Fibroblast of lung (primary cell): ENCODE measurements at regions not wholly inside any gene's neighbourhood (a gene's known extent, or its start where the extent isn't known, plus 50 kb on each side); places are given as distances from the start of the nearest gene placed in this dataset.

ENCODE experiments used
- DNase-seq, 2 donors: peaks; one replicate each; pipeline versions ENCODE4 v3.0.0 to v3.0.0-alpha.2; 2010; ENCODE audit warnings: low read depth in 2 of 2
- H2AFZ ChIP-seq: 2 replicates; pipeline ENCODE4 v1.5.1; 2012; ENCODE audit warnings: low read length, control low read depth, inconsistent platforms
- H3K27ac ChIP-seq: 2 replicates; pipeline ENCODE4 v1.5.1; 2011; ENCODE audit warnings: low read length, control low read depth; ENCODE audit not compliant: insufficient read depth
- H3K27me3 ChIP-seq: 2 replicates; pipeline ENCODE4 v1.5.1; 2011; ENCODE audit warnings: mild to moderate bottlenecking, low read length; ENCODE audit not compliant: control insufficient read depth, insufficient read depth
- H3K36me3 ChIP-seq: 2 replicates; pipeline ENCODE4 v1.5.1; 2011; ENCODE audit warnings: low read length; ENCODE audit not compliant: control insufficient read depth, insufficient read depth
- H3K4me1 ChIP-seq: 2 replicates; pipeline ENCODE4 v1.5.1; 2011; ENCODE audit warnings: low read length; ENCODE audit not compliant: control insufficient read depth, insufficient read depth; ENCODE audit errors: extremely low read depth
- H3K4me2 ChIP-seq: 2 replicates; pipeline ENCODE4 v1.5.1; 2011; ENCODE audit warnings: low read length, control low read depth; ENCODE audit not compliant: insufficient read depth; ENCODE audit errors: extremely low read depth
- H3K4me3 ChIP-seq, 4 experiments: fragments of 200-600 bp in 1 of 4; sonication (generic) in 1 of 4; replicated peaks in 1 of 4; 2 replicates each; pipeline ENCODE4 v1.5.1; 2011 to 2016; ENCODE audit warnings: low read length in 4 of 4, low read depth in 3 of 4, mild to moderate bottlenecking in 3 of 4, control low read depth in 2 of 4, inconsistent platforms in 1 of 4, mixed read lengths in 1 of 4; ENCODE audit not compliant: insufficient read depth in 1 of 4; ENCODE audit errors: control extremely low read depth in 1 of 4
- H3K79me2 ChIP-seq: 2 replicates; pipeline ENCODE4 v1.5.1; 2012; ENCODE audit warnings: mild to moderate bottlenecking, low read length, inconsistent platforms; ENCODE audit not compliant: control insufficient read depth, insufficient read depth
- H3K9ac ChIP-seq: 2 replicates; pipeline ENCODE4 v1.5.1; 2011; ENCODE audit warnings: mild to moderate bottlenecking, low read length, control low read depth; ENCODE audit not compliant: insufficient read depth
- H3K9me3 ChIP-seq: 2 replicates; pipeline ENCODE4 v1.5.1; 2012; ENCODE audit warnings: low read depth, low read length; ENCODE audit not compliant: control insufficient read depth, insufficient read depth
- H4K20me1 ChIP-seq: 2 replicates; pipeline ENCODE4 v1.5.1; 2011; ENCODE audit warnings: low read length; ENCODE audit not compliant: control insufficient read depth, insufficient read depth; ENCODE audit errors: extremely low read depth
- CTCF ChIP-seq, 2 donors: IDR thresholded peaks in 1 of 2; conservative IDR thresholded peaks in 1 of 2; 1 replicate in 1 of 2; 2 replicates in 1 of 2; pipeline ENCODE4 v1.5.1; 2011 to 2012; ENCODE audit warnings: low read length in 2 of 2, control low read depth in 1 of 2, inconsistent platforms in 1 of 2, low read depth in 1 of 2, mild to moderate bottlenecking in 1 of 2
- EZH2 ChIP-seq: IDR thresholded peaks from 2 replicates; pipeline ENCODE4 v1.5.1; 2012; ENCODE audit warnings: low read length, control low read depth, mild to moderate bottlenecking; ENCODE audit errors: missing control alignments

GRCh38 chr6:139641376-139641775 is 266.9 kb upstream of the CITED2 start:
- Histone ChIP-seq H3K9me3 (no peaks in the 10 kb centered on the region), H3K4me3 (no peak overlapping the region), H3K79me2 (no peaks in the 10 kb centered on the region), H3K27ac (no peak overlapping the region), H3K4me1 (no peaks in the 10 kb centered on the region), H3K4me2 (no peak overlapping the region), H4K20me1 (no peaks in the 10 kb centered on the region), H3K9ac (no peak overlapping the region), H3K36me3 (no peaks in the 10 kb centered on the region), H3K27me3 (no peaks in the 10 kb centered on the region), H2AFZ (no peak overlapping the region)
- TF ChIP-seq EZH2 = no peak
- TF ChIP-seq CTCF (conservative IDR thresholded peaks at IDR 0.05 in 1 of 2, IDR thresholded peaks at IDR 0.05 in 1 of 2; ENCODE audit: low read depth in 1 of 2, low read length in 2 of 2) = no peak
- no peak for DNase-seq

GRCh38 chr6:139640921-139641320 is 266.5 kb upstream of the CITED2 start:
- Histone ChIP-seq H3K27ac (no peak overlapping the region), H2AFZ (no peak overlapping the region), H3K4me3 (no peak overlapping the region), H3K9ac (no peak overlapping the region), H3K27me3 (no peaks in the 10 kb centered on the region), H3K4me2 (no peak overlapping the region), H3K79me2 (no peaks in the 10 kb centered on the region), H3K36me3 (no peaks in the 10 kb centered on the region), H3K9me3 (no peaks in the 10 kb centered on the region), H4K20me1 (no peaks in the 10 kb centered on the region), H3K4me1 (no peaks in the 10 kb centered on the region)
- no peak for DNase-seq
- TF ChIP-seq CTCF (conservative IDR thresholded peaks at IDR 0.05 in 1 of 2, IDR thresholded peaks at IDR 0.05 in 1 of 2; ENCODE audit: low read depth in 1 of 2, low read length in 2 of 2) (no peak), EZH2 (no peak)

- Histone ChIP-seq H3K9ac (no peak overlapping the region), H3K4me2 (no peak overlapping the region), H3K4me1 (no peaks in the 10 kb centered on the region), H3K79me2 (no peaks in the 10 kb centered on the region), H3K27ac (no peak overlapping the region), H4K20me1 (no peaks in the 10 kb centered on the region), H3K4me3 (no peak overlapping the region), H2AFZ (no peak overlapping the region), H3K36me3 (no peaks in the 10 kb centered on the region), H3K9me3 (no peaks in the 10 kb centered on the region), H3K27me3 (no peaks in the 10 kb centered on the region)
- DNase-seq = peak in 1 of 2 donors; percentile 56
- TF ChIP-seq EZH2 (no peak), CTCF (conservative IDR thresholded peaks at IDR 0.05 in 1 of 2, IDR thresholded peaks at IDR 0.05 in 1 of 2; ENCODE audit: low read depth in 1 of 2, low read length in 2 of 2) (no peak)
Measured at GRCh38 chr6:139640448-139640847, 266.0 kb upstream of the CITED2 start.
